Natural killer cell treated with Interleukin-12 subunit alpha and Interleukin-12 subunit beta and Interleukin-15 and Interleukin-18, amount 100 ng/mL, for 72 hours (primary cell): ENCODE measurements at regions not wholly inside any gene's neighbourhood (a gene's known extent, or its start where the extent isn't known, plus 50 kb on each side); places are given as distances from the start of the nearest gene placed in this dataset.
"Not testable (repeated sequence)": the region's sequence is repeated elsewhere in the genome, so short reads cannot be mapped to it uniquely, and the experiment has no call there.

Experiments used
- ATAC-seq, 2 donors: fragments of 150-1000 bp; cut with Tn5 transposase in 1 of 2; sonication (Bioruptor Pico), chemical (Tn5 transposase) in 1 of 2; 2 replicates each; pipeline ENCODE4 v1.10.0; 2021
- DNase-seq: peaks from one replicate; pipeline ENCODE4 v3.0.0; 2022; ENCODE audit warnings: low spot score
- H3K27ac Mint-ChIP-seq, 2 donors: 1 replicate in 1 of 2; 2 replicates in 1 of 2; pipeline ENCODE4 v1.8.0; 2022; ENCODE audit warnings: mixed read lengths in 2 of 2, mild to moderate bottlenecking in 1 of 2, moderate library complexity in 1 of 2
- H3K27me3 Mint-ChIP-seq, 2 donors: 1 replicate in 1 of 2; 2 replicates in 1 of 2; pipeline ENCODE4 v1.8.0; 2022; ENCODE audit warnings: mixed read lengths in 2 of 2
- H3K36me3 Mint-ChIP-seq: one replicate; pipeline ENCODE4 v1.8.0; 2022; ENCODE audit warnings: mixed read lengths
- H3K4me1 Mint-ChIP-seq, 2 donors: 1 replicate in 1 of 2; 2 replicates in 1 of 2; pipeline ENCODE4 v1.8.0; 2022; ENCODE audit warnings: low read depth in 2 of 2, mixed read lengths in 2 of 2, mild to moderate bottlenecking in 1 of 2
- H3K4me3 Mint-ChIP-seq: one replicate; pipeline ENCODE4 v1.8.0; 2022; ENCODE audit warnings: mixed read lengths
- H3K9me3 Mint-ChIP-seq: 2 replicates; pipeline ENCODE4 v1.8.0; 2022; ENCODE audit warnings: mixed read lengths

DNA sequence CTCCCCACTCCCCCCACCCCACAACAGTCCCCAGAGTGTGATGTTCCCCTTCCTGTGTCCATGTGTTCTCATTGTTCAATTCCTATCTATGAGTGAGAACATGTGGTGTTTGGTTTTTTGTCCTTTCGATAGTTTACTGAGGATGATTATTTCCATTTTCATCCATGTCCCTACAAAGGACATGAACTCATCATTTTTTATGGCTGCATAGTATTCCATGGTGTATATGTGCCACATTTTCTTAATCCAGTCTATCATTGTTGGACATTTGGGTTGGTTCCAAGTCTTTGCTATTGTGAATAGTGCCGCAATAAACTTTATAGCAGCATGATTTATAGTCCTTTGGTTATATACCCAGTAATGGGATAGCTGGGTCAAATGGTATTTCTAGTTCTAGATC lies 106.6 kb upstream of the WIPF3 start:
- not testable (repeated sequence) for H3K36me3 Mint-ChIP-seq, H3K9me3 Mint-ChIP-seq, H3K27me3 Mint-ChIP-seq, ATAC-seq, H3K4me1 Mint-ChIP-seq, DNase-seq, H3K4me3 Mint-ChIP-seq, H3K27ac Mint-ChIP-seq

- not testable (repeated sequence) for DNase-seq, H3K27ac Mint-ChIP-seq, H3K9me3 Mint-ChIP-seq, ATAC-seq, H3K36me3 Mint-ChIP-seq, H3K4me1 Mint-ChIP-seq, H3K27me3 Mint-ChIP-seq, H3K4me3 Mint-ChIP-seq
Observed at GRCh38 chr7:29701540-29701939, 104.8 kb upstream of the WIPF3 start.

- H3K27me3 Mint-ChIP-seq, result peaks cover 9 to 11% of the 10 kb centered on the region in 2 donors
Observed at GRCh38 chr7:29703830-29704229, 102.5 kb upstream of the WIPF3 start.

DNA sequence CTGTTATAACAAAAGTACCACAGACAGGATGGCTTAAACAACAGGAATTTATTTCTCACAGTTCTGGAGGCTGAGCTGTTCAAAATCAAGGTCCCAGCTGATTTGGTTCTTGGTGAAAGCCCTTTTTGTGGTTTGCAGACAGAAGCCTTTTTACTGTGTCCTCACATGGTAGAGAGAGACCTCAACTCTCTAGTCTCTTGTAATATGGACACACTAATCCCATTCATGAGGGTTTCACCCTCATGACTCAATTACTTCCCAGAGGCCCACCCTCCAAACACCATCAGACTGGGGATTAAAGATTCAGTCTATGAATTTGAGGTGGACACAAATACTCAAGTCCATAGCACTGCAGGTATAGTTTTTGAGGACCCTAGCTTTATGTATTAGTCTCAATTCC lies 97.3 kb upstream of the WIPF3 start:
- not testable (repeated sequence) for H3K27ac Mint-ChIP-seq, ATAC-seq, H3K36me3 Mint-ChIP-seq, H3K4me3 Mint-ChIP-seq, DNase-seq, H3K4me1 Mint-ChIP-seq, H3K9me3 Mint-ChIP-seq
- H3K27me3 Mint-ChIP-seq, result peaks cover 21 to 29% of the 10 kb centered on the region in 2 donors

More at GRCh38 chr7:29703830-29704229, 102.5 kb upstream of the WIPF3 start:
- H3K27ac Mint-ChIP-seq, DNase-seq, H3K36me3 Mint-ChIP-seq, ATAC-seq, H3K4me1 Mint-ChIP-seq, H3K4me3 Mint-ChIP-seq, H3K9me3 Mint-ChIP-seq: not testable (repeated sequence)

DNA sequence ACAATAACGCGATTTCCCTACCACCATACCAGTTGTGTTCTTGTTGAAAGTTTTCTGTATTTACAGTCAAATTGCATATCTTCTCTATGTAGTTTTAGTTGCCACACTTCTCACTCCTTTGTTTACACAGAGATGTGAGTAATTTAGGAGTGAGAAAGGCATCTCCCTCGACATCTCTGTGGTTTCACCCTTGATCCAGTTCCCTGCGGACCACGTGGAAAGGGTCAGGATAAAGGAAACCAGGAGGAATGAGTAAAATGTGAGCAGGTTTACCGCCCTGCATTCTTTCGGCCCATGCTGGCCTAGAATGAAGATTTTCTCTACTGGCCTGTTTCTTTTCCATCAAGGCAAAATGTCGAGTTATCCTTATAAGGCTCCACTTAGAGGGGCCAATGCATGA lies 83.2 kb upstream of the WIPF3 start:
- not testable (repeated sequence) for ATAC-seq, H3K4me1 Mint-ChIP-seq, H3K27ac Mint-ChIP-seq, H3K9me3 Mint-ChIP-seq, H3K36me3 Mint-ChIP-seq, H3K4me3 Mint-ChIP-seq, DNase-seq
- H3K27me3 Mint-ChIP-seq, result peaks cover 13 to 30% of the 10 kb centered on the region in 2 donors

DNA sequence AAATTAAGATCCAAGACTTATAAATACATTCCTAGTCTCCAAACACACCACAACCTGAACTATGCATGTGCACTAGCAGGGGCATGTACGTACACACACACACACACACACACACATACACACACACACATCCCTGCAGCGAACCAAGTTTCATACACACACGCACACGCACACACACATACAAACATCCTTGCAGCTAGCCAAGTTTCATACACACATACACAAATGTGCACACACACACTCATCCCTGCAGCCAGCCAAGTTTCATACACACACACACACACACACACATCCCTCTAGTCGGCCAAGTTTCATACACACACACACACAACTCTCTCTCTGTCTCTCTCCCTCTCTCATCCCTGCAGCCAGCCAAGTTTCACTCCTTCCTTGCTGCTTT lies 82.7 kb upstream of the WIPF3 start:
- DNase-seq, result no peak
- Mint-ChIP-seq H3K4me3 (no peak overlapping the region), H3K27me3 (peaks cover 16 to 35% of the 10 kb centered on the region in 2 donors), H3K36me3 (no peaks in the 10 kb centered on the region), H3K27ac (no peak overlapping the region), H3K9me3 (no peaks in the 10 kb centered on the region), H3K4me1 (no peaks in the 10 kb centered on the region)
- ATAC-seq, result no peak

DNA sequence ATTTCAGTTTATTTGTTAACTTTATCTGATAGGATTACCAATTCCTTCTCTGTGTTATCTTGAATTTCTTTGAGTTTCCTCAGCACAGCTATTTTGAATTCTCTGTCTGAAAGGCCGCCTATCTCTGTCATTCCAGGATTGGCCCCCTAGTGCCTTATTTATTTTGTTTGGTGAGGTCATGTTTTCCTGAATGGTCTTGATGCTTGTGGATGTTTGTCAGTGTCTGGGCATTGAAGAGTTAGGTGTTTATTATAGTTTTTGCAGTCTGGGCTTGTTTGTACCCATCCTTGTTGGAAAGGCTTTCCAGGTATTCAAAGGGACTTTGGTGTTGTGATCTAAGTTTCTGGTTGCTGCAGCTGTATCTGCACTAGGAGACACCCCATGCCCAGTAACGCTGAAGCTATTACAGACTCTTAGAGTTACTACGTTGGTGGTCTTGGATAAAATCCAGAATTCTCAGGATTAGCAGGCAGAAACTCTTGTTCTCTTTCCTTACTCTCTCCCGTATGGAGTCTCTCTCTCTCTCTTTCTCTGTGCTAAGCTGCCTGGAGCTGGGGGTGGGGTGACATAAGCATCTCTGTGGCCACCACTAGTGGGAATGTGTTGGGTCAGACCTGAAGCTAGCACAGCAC lies 76.7 kb upstream of the WIPF3 start:
- DNase-seq, H3K27ac Mint-ChIP-seq, H3K9me3 Mint-ChIP-seq, H3K36me3 Mint-ChIP-seq, H3K4me3 Mint-ChIP-seq, ATAC-seq, H3K4me1 Mint-ChIP-seq: not testable (repeated sequence)
- peaks cover 29 to 48% of the 10 kb centered on the region in 2 donors for H3K27me3 Mint-ChIP-seq

DNA sequence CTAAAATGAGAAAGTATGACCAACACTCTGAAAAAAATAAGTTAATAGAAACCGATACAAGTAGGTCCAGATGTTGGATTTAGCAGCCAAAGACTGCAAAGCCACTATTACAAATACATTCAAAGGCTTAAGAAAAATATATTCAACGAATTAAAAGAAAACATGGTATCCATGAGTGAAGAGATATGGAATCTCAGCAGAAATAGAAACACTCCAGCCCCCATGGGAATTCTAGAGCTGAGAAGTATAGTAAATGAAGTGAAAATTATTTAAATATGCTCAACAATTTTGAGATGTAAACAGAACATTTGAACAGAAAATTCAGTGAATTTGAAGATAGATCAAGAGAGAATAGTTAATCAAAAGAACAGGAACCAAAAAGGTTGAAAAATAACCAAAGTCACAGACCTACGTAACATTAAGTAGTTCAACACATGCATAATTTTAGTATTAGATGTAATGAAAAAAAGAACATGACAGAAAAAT lies 72.0 kb upstream of the WIPF3 start:
- Mint-ChIP-seq H3K27ac (no peak overlapping the region), H3K36me3 (peaks cover under 1% of the 10 kb centered on the region), H3K4me3 (no peak overlapping the region), H3K27me3 (peaks cover 28 to 42% of the 10 kb centered on the region in 2 donors), H3K4me1 (no peaks in the 10 kb centered on the region), H3K9me3 (no peaks in the 10 kb centered on the region)
- DNase-seq, result no peak
- no peak for ATAC-seq

DNA sequence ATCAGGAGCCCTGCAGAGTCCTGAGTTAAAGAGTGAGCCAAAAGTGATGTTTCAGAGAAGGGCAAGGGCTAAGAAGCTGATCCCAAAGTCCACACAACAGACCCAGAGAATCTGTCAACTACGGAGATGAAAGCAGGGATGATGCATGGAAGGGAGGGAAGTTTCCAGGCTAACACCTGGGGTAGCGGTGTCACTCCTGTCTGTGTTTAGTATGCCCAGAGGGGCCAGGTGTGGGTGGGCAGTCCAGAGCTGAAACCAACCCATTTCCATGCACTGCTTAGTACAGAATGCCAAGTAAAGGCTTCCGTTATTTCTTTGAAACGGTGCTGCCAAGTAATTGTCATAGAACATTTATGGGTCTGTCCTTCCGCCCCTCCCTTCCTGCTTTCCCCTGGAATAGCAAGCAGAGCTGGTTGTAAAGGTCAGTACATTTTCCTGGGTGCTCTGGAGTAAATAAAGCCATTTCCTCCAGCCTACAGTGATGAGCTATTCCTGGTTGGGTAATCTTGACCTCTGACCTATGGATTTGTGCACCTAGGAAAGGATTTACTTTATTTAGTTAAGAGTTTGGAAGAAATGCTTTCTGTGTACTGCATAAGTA lies 58.6 kb upstream of the WIPF3 start:
- H3K36me3 Mint-ChIP-seq, H3K9me3 Mint-ChIP-seq, DNase-seq, H3K27ac Mint-ChIP-seq, H3K4me1 Mint-ChIP-seq, ATAC-seq, H3K4me3 Mint-ChIP-seq: not testable (repeated sequence)
- peaks cover 17 to 37% of the 10 kb centered on the region in 2 donors for H3K27me3 Mint-ChIP-seq

DNA sequence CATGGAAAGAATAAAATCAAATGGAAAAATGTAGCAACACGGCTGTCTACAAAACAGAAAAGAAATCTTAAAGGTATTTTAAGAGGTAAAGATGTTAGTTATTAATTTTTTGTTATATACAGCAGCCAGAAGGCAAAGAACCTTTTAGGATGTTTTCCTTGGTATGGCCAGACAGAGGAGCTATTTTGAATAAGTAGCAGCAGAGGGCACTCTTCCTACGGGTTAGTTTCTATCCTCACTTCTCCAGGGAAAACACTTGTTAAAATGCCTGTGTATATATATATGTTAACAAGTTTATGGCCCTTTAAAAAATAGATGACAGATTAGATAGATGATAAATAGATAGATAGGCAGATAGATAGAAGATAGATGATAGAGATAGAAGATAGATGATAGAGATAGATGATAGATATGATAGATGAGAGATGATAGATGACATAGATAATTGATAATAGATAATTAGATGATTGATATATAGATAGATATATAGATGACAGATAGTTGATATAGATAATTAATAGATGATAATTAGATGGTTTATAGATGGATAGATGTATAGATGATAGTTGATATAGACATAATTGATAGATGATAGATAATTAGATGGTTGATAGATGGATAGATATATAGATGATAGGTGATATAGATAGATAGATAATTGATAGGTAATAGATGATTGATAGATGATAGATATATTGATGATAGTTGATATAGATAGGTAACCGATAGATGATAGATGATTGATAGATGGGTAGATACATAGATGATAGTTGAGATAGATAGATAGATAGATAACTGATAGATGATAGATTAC lies 57.8 kb upstream of the WIPF3 start:
- H3K36me3 Mint-ChIP-seq, result no peaks in the 10 kb centered on the region
- peaks cover 17 to 37% of the 10 kb centered on the region in 2 donors for H3K27me3 Mint-ChIP-seq
- no peaks in the 10 kb centered on the region for H3K9me3 Mint-ChIP-seq
- H3K27ac Mint-ChIP-seq, result no peak overlapping the region
- H3K4me1 Mint-ChIP-seq, result no peaks in the 10 kb centered on the region
- no peak overlapping the region for H3K4me3 Mint-ChIP-seq
- DNase-seq, result no peak
- ATAC-seq, result no peak

DNA sequence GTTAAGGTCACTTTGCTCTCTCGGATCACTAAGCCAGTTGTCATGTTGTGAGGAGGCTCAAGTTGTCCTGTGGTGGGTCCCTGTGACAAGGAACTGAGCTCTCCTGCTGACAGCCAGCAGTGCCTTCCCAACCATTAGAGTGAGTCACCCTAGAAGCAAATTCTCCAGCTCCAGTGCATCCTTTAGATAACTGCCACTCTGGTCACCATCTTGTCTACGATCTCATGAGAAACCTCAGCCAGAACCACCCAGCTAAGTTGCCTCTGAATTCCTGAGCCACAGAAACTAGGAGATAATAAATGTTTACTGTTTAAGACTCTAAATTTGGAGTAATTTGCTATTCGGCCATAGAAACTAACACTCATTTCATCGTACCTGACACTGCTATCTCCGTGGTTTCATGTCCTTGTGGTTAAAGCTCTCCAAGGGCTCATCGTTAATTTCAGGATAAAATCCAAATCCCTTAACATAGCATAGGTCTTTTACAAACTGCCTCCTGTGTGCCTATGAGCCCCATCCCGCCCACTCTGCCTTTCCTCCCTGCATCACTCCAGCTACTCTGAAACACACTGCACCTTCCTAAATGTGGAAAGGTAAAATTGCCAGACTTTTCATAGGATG lies 56.5 kb upstream of the WIPF3 start:
- no peak overlapping the region for H3K27ac Mint-ChIP-seq
- no peak overlapping the region for H3K4me3 Mint-ChIP-seq
- H3K36me3 Mint-ChIP-seq, result no peaks in the 10 kb centered on the region
- H3K27me3 Mint-ChIP-seq, result peaks cover 17 to 34% of the 10 kb centered on the region in 2 donors
- ATAC-seq (no peak), DNase-seq (no peak)
- H3K4me1 Mint-ChIP-seq, result no peaks in the 10 kb centered on the region
- H3K9me3 Mint-ChIP-seq, result no peaks in the 10 kb centered on the region

- ATAC-seq, result peak in 1 of 2 donors; percentile 46
- not testable (repeated sequence) for H3K4me1 Mint-ChIP-seq, DNase-seq, H3K27ac Mint-ChIP-seq, H3K36me3 Mint-ChIP-seq, H3K9me3 Mint-ChIP-seq, H3K4me3 Mint-ChIP-seq
- peaks cover 17 to 35% of the 10 kb centered on the region in 2 donors for H3K27me3 Mint-ChIP-seq
Observed at GRCh38 chr7:29750373-29750940, 55.9 kb upstream of the WIPF3 start.

DNA sequence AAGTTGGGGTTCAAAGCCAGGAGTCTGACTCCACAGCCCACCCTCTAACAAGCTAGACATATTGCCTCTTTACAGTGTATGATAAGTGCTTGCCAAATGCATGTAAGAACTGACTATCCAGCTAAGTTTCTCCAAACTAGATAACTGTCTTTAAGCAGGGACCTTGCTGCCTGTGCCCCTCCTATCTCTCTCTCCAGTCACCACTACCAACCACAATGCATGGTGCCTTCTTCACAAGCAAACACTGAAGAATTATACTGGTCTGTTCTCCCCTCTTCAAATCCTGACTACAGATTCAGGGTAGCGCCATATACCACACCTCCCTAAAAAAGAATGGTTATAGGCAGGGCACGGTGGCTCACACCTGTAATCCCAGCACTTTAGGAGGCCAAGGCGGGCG lies 55.3 kb upstream of the WIPF3 start:
- peaks cover 17 to 29% of the 10 kb centered on the region in 2 donors for H3K27me3 Mint-ChIP-seq
- ATAC-seq, H3K36me3 Mint-ChIP-seq, H3K4me3 Mint-ChIP-seq, H3K9me3 Mint-ChIP-seq, H3K27ac Mint-ChIP-seq, H3K4me1 Mint-ChIP-seq, DNase-seq: not testable (repeated sequence)
